GM12878 (cell line): ENCODE measurements at regions not wholly inside any gene's neighbourhood (a gene's known extent, or its start where the extent isn't known, plus 50 kb on each side); places are given as distances from the start of the nearest gene placed in this dataset.
A peak's percentile ranks its signal among the peaks of the same experiment; 100 is the strongest.

Source experiments
- ATAC-seq: fragments of 200-7000 bp; cut with Tn5 transposase; 3 replicates; pipeline ENCODE4 v1.9.1; 2020; ENCODE audit warnings: mild to moderate bottlenecking, moderate library complexity
- BruUV-seq: library from RNA; stranded (reverse); fragments of 400-500 nt; replicated peaks from 2 replicates; lab custom pipeline; 2021; lab: Mats Ljungman, UMichigan
- CTCF ChIA-PET: fragments of 300-600 bp; sonication (Branson Sonifier 250); formaldehyde crosslinking; extraction: SDS; loops from one replicate; lab custom pipeline; 2021; ENCODE audit warnings: inconsistent platforms; lab: Yijun Ruan, JAX
- POLR2A ChIA-PET: fragments of 350-600 bp; formaldehyde crosslinking; extraction: SDS; loops from one replicate; lab custom pipeline; 2021; ENCODE audit warnings: inconsistent platforms; lab: Charles Lee
- RAD21 ChIA-PET: fragments of 300-600 bp; sonication (Branson Sonifier 250); formaldehyde crosslinking; loops from one replicate; lab custom pipeline; 2023; ENCODE audit warnings: antibody characterized with exemption; ENCODE audit not compliant: unreplicated experiment; lab: Charles Lee
- SMC1A ChIA-PET: fragments of 300-600 bp; sonication (Branson Sonifier 250); formaldehyde crosslinking; loops from one replicate; lab custom pipeline; 2023; ENCODE audit not compliant: unreplicated experiment, uncharacterized antibody; lab: Charles Lee
- DNase-seq: peaks from one replicate; pipeline ENCODE4 v3.0.0-alpha.2; 2011; ENCODE audit warnings: low read depth, low spot score
- FAIRE-seq: peaks from 3 replicates; lab custom pipeline; 2011; peaks lifted over from hg19 to GRCh38; lab: Jason Lieb, UNC
- H2AFZ ChIP-seq: 2 replicates; pipeline ENCODE4 v1.6.0; 2011; ENCODE audit warnings: low read depth, low read length, control low read depth; ENCODE audit not compliant: control insufficient read depth
- H3K27ac ChIP-seq: 2 replicates; pipeline ENCODE4 v1.5.1; 2011; ENCODE audit warnings: control low read depth; ENCODE audit not compliant: control insufficient read depth, insufficient read depth
- H3K27me3 ChIP-seq, 2 experiments: replicated peaks in 1 of 2; 2 replicates each; pipeline versions ENCODE4 v1.6.0 to v1.6.1; 2011; ENCODE audit warnings: low read length in 1 of 2; ENCODE audit not compliant: control insufficient read depth in 2 of 2, insufficient read depth in 2 of 2
- H3K36me3 ChIP-seq, 2 experiments: 2 replicates each; pipeline ENCODE4 v1.5.1; 2011; ENCODE audit warnings: low read length in 1 of 2; ENCODE audit not compliant: control insufficient read depth in 2 of 2, insufficient read depth in 2 of 2
- H3K4me1 ChIP-seq: 2 replicates; pipeline ENCODE4 v1.6.1; 2011; ENCODE audit warnings: mild to moderate bottlenecking, low read length, moderate library complexity, mixed read lengths; ENCODE audit not compliant: control insufficient read depth, insufficient read depth
- H3K4me2 ChIP-seq: 2 replicates; pipeline ENCODE4 v1.6.0; 2011; ENCODE audit warnings: control low read depth; ENCODE audit not compliant: control insufficient read depth, insufficient read depth
- H3K4me3 ChIP-seq: fragments of 200-600 bp; sonication (generic); 2 replicates; pipeline ENCODE4 v1.5.1; 2016
- H3K79me2 ChIP-seq: 2 replicates; pipeline ENCODE4 v1.6.0; 2011; ENCODE audit warnings: low read length; ENCODE audit not compliant: control insufficient read depth, insufficient read depth
- H3K9ac ChIP-seq: 2 replicates; pipeline ENCODE4 v1.8.0; 2011; ENCODE audit warnings: low read length, control low read depth, mixed read lengths; ENCODE audit not compliant: control insufficient read depth, insufficient read depth
- H3K9me3 ChIP-seq: replicated peaks from 3 replicates; pipeline ENCODE4 v1.5.1; 2011; ENCODE audit warnings: mild to moderate bottlenecking, low read length; ENCODE audit not compliant: control insufficient read depth, insufficient read depth
- H4K20me1 ChIP-seq: 2 replicates; pipeline ENCODE4 v1.6.0; 2011; ENCODE audit not compliant: control insufficient read depth, insufficient read depth
- ATF7 ChIP-seq: fragments of 450-650 bp; IDR thresholded peaks from 2 replicates; pipeline ENCODE4 v1.6.1; 2016; ENCODE audit warnings: low read depth, mild to moderate bottlenecking
- IRF4 ChIP-seq: IDR thresholded peaks from 2 replicates; pipeline ENCODE4 v1.6.1; 2011; ENCODE audit warnings: low read depth, low read length
- MYC ChIP-seq: IDR thresholded peaks from 2 replicates; pipeline ENCODE4 v1.6.1; 2011; ENCODE audit warnings: mild to moderate bottlenecking, low read length, moderate library complexity, inconsistent platforms; ENCODE audit not compliant: insufficient read depth, insufficient replicate concordance, insufficient read length, severe bottlenecking
- NFIC ChIP-seq: IDR thresholded peaks from 2 replicates; pipeline ENCODE4 v1.6.1; 2012; ENCODE audit warnings: low read depth, mild to moderate bottlenecking, inconsistent platforms, low read length, moderate library complexity
- NR2C2 ChIP-seq: IDR thresholded peaks from 2 replicates; pipeline ENCODE4 v1.6.1; 2011; ENCODE audit warnings: borderline replicate concordance, low read depth; ENCODE audit not compliant: control insufficient read depth, insufficient read length
- PML ChIP-seq: IDR thresholded peaks from 2 replicates; pipeline ENCODE4 v1.6.1; 2012; ENCODE audit warnings: low read length, inconsistent platforms
- RFX5 ChIP-seq: IDR thresholded peaks from 2 replicates; pipeline ENCODE4 v1.6.1; 2011; ENCODE audit warnings: low read depth, low read length, improper control_type of control experiment
- TCF12 ChIP-seq: IDR thresholded peaks from 2 replicates; pipeline ENCODE4 v1.6.1; 2011; ENCODE audit warnings: low read depth, mild to moderate bottlenecking, low read length
- ZNF217 ChIP-seq: fragments of 450-650 bp; IDR thresholded peaks from 2 replicates; pipeline ENCODE4 v1.6.1; 2017; ENCODE audit warnings: antibody characterized with exemption, mild to moderate bottlenecking
- WGBS: methylation state at CpG from one replicate; pipeline ENCODE4 v1.1.6; 2016; ENCODE audit warnings: low lambda C conversion rate; ENCODE audit not compliant: insufficient replicate concordance, insufficient coverage; ENCODE audit errors: missing lambda C conversion rate; 5-methylcytosine and 5-hydroxymethylcytosine counted together
- in situ Hi-C: fragments of 300-500 bp; cut with MboI; formaldehyde crosslinking; loops from 9 replicates; pipeline ENCODE4 v1.14.3; 2018; ENCODE audit warnings: mixed read lengths
- intact Hi-C: fragments of 100-400 bp; cut with micrococcal nuclease; formaldehyde crosslinking; loops from one replicate; pipeline ENCODE4 v1.14.2; 2022; ENCODE audit not compliant: unreplicated experiment
- TF ChIP-seq, protein P1 (sequence below), 3 experiments: IDR thresholded peaks in 2 of 3; conservative IDR thresholded peaks in 1 of 3; 2 replicates each; pipeline ENCODE4 v1.5.1; 2011; ENCODE audit warnings: low read depth in 3 of 3, low read length in 3 of 3, mild to moderate bottlenecking in 3 of 3, control low read depth in 2 of 3, moderate library complexity in 2 of 3, inconsistent platforms in 1 of 3, mixed read lengths in 1 of 3; ENCODE audit not compliant: control insufficient read depth in 2 of 3, insufficient read depth in 1 of 3; ENCODE audit errors: extremely low read depth in 1 of 3
- TF ChIP-seq, protein P2 (sequence below): IDR thresholded peaks from 2 replicates; pipeline ENCODE4 v1.6.1; 2011; ENCODE audit warnings: low read depth, low read length, improper control_type of control experiment, borderline replicate concordance
- TF ChIP-seq, protein P3 (sequence below): IDR thresholded peaks from 2 replicates; pipeline ENCODE4 v1.6.1; 2012; ENCODE audit warnings: low read depth, low read length, improper control_type of control experiment
- TF ChIP-seq, protein P4 (sequence below): fragments of 450-650 bp; IDR thresholded peaks from 2 replicates; pipeline ENCODE4 v1.6.1; 2017; ENCODE audit warnings: antibody characterized with exemption, mild to moderate bottlenecking, moderate library complexity
- TF ChIP-seq, protein P5 (sequence below): fragments of 450-650 bp; IDR thresholded peaks from 2 replicates; pipeline ENCODE4 v1.6.1; 2017; ENCODE audit warnings: borderline replicate concordance

DNA sequence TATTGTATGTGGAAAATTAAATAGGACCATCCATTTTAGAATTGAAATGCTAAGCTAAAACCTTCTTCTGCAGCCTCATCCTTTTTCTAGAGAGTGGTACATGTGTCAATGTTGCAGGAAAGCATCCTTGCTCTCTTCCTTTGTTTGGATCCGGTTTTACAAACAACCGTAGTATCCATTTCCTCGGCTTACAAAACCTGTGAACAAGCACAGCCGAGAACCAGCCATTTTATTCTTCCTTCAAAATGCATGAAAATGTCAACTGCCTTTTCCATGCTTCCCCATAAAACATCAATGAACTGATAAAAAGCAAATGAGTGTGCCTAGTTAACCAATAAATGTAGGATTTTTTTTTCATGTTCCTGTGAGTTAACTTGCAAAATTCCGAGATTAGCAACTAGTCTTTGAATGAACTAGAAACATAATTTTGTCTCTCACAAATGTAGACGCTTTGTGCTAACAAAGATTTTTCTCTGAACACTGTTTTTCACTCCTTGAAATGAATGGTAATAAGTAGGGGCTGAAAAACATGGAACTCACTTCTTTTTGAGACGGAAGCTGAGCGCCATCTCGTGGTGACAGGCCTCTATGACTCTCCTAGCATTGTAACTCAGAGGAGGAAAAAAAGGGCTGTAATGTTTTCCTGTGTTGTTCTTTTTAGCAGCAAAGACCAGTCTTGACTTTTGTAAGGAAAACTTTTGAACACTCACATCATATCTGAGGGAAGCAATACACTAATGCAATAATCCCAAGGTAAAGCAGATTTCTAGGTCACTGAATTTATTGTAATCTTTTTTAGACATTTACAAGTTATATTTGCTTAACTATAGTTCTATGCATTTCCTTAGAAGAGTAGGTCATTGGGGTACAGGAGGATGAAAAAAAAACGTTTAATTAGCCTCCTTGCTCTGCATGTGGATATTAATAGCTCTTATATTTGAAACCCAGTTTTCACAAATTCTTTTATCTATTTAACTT, 157.4 kb upstream of the FOXG1 start:
- CTCF ChIA-PET = interaction anchor here (0.6 kb wide), 1 partner anchor 26 kb away, joined by 5 read pairs; no protein-coding TSS in a partner anchor
- Histone ChIP-seq H3K4me2 (no peak overlapping the region), H3K79me2 (no peaks in the 10 kb centered on the region), H3K9ac (no peak overlapping the region), H3K27ac (no peak overlapping the region), H3K27me3 (no peaks in the 10 kb centered on the region), H3K36me3 (no peaks in the 10 kb centered on the region), H3K4me3 (no peak overlapping the region), H2AFZ (no peak overlapping the region), H4K20me1 (no peaks in the 10 kb centered on the region), H3K9me3 (no peaks in the 10 kb centered on the region), H3K4me1 (no peaks in the 10 kb centered on the region)
- FAIRE-seq (peak; percentile 78), ATAC-seq (peak; percentile 44; the same call in 1 of the 3 replicates), DNase-seq (no peak)
- RAD21 ChIA-PET = no interaction called here
- in situ Hi-C loops = no loop called here
- 28% methylated on average over 10 of the region's 10 CpGs for WGBS
- POLR2A ChIA-PET = no interaction called here
- SMC1A ChIA-PET = no interaction called here
- intact Hi-C loops = no loop called here
- BruUV-seq = no TSS peak
- no peak for TF ChIP-seq NR2C2
- no peak for TF ChIP-seq RFX5
- TF ChIP-seq, protein P1, sequence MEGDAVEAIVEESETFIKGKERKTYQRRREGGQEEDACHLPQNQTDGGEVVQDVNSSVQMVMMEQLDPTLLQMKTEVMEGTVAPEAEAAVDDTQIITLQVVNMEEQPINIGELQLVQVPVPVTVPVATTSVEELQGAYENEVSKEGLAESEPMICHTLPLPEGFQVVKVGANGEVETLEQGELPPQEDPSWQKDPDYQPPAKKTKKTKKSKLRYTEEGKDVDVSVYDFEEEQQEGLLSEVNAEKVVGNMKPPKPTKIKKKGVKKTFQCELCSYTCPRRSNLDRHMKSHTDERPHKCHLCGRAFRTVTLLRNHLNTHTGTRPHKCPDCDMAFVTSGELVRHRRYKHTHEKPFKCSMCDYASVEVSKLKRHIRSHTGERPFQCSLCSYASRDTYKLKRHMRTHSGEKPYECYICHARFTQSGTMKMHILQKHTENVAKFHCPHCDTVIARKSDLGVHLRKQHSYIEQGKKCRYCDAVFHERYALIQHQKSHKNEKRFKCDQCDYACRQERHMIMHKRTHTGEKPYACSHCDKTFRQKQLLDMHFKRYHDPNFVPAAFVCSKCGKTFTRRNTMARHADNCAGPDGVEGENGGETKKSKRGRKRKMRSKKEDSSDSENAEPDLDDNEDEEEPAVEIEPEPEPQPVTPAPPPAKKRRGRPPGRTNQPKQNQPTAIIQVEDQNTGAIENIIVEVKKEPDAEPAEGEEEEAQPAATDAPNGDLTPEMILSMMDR (IDR thresholded peaks at IDR 0.05 in 2 of 3, conservative IDR thresholded peaks at IDR 0.05 in 1 of 3; ENCODE audit: control insufficient read depth in 2 of 3, extremely low read depth in 1 of 3, insufficient read depth in 1 of 3, low read depth in 3 of 3, low read length in 3 of 3) = peak; percentile 63 to 64 (median 64); a peak in 5 of 6 replicates
- no peak for TF ChIP-seq MYC
- TF ChIP-seq ATF7 = no peak
- TF ChIP-seq, protein P2, sequence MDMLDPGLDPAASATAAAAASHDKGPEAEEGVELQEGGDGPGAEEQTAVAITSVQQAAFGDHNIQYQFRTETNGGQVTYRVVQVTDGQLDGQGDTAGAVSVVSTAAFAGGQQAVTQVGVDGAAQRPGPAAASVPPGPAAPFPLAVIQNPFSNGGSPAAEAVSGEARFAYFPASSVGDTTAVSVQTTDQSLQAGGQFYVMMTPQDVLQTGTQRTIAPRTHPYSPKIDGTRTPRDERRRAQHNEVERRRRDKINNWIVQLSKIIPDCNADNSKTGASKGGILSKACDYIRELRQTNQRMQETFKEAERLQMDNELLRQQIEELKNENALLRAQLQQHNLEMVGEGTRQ = no peak
- TF ChIP-seq, protein P3, sequence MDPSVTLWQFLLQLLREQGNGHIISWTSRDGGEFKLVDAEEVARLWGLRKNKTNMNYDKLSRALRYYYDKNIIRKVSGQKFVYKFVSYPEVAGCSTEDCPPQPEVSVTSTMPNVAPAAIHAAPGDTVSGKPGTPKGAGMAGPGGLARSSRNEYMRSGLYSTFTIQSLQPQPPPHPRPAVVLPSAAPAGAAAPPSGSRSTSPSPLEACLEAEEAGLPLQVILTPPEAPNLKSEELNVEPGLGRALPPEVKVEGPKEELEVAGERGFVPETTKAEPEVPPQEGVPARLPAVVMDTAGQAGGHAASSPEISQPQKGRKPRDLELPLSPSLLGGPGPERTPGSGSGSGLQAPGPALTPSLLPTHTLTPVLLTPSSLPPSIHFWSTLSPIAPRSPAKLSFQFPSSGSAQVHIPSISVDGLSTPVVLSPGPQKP = no peak
- TF ChIP-seq, protein P4, sequence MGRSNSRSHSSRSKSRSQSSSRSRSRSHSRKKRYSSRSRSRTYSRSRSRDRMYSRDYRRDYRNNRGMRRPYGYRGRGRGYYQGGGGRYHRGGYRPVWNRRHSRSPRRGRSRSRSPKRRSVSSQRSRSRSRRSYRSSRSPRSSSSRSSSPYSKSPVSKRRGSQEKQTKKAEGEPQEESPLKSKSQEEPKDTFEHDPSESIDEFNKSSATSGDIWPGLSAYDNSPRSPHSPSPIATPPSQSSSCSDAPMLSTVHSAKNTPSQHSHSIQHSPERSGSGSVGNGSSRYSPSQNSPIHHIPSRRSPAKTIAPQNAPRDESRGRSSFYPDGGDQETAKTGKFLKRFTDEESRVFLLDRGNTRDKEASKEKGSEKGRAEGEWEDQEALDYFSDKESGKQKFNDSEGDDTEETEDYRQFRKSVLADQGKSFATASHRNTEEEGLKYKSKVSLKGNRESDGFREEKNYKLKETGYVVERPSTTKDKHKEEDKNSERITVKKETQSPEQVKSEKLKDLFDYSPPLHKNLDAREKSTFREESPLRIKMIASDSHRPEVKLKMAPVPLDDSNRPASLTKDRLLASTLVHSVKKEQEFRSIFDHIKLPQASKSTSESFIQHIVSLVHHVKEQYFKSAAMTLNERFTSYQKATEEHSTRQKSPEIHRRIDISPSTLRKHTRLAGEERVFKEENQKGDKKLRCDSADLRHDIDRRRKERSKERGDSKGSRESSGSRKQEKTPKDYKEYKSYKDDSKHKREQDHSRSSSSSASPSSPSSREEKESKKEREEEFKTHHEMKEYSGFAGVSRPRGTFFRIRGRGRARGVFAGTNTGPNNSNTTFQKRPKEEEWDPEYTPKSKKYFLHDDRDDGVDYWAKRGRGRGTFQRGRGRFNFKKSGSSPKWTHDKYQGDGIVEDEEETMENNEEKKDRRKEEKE = no peak
- TF ChIP-seq IRF4 = no peak
- TF ChIP-seq, protein P5, sequence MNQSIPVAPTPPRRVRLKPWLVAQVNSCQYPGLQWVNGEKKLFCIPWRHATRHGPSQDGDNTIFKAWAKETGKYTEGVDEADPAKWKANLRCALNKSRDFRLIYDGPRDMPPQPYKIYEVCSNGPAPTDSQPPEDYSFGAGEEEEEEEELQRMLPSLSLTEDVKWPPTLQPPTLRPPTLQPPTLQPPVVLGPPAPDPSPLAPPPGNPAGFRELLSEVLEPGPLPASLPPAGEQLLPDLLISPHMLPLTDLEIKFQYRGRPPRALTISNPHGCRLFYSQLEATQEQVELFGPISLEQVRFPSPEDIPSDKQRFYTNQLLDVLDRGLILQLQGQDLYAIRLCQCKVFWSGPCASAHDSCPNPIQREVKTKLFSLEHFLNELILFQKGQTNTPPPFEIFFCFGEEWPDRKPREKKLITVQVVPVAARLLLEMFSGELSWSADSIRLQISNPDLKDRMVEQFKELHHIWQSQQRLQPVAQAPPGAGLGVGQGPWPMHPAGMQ = no peak
- TF ChIP-seq TCF12 = no peak
- TF ChIP-seq PML = no peak
- TF ChIP-seq ZNF217 = no peak
- TF ChIP-seq NFIC = no peak
